Activated CD8-positive, alpha-beta T cell treated with anti-CD3 and anti-CD28 coated beads, Interleukin-2, amount 10 ng/mL, durations not matched to agents 7 days and 5 days (primary cell): ENCODE measurements at regions not wholly inside any gene's neighbourhood (a gene's known extent, or its start where the extent isn't known, plus 50 kb on each side); places are given as distances from the start of the nearest gene placed in this dataset.

Source experiments
- ATAC-seq: fragments of 150-1000 bp; cut with Tn5 transposase; one replicate; pipeline ENCODE4 v1.10.0; 2021; ENCODE audit warnings: moderate library complexity
- CTCF ChIA-PET: fragments of 350-600 bp; sonication (Branson Sonifier 250); formaldehyde crosslinking; loops from one replicate; lab custom pipeline; 2021; ENCODE audit warnings: antibody characterized with exemption; lab: Charles Lee
- POLR2A ChIA-PET: fragments of 350-600 bp; sonication (Branson Sonifier 250); formaldehyde crosslinking; loops from one replicate; lab custom pipeline; 2021; ENCODE audit warnings: antibody characterized with exemption; lab: Charles Lee
- DNase-seq: peaks from one replicate; pipeline ENCODE4 v3.0.0-alpha.2; 2020
- H3K27ac Mint-ChIP-seq: one replicate; pipeline ENCODE4 v1.8.0; 2021; ENCODE audit warnings: mild to moderate bottlenecking, mixed read lengths
- H3K27me3 Mint-ChIP-seq: one replicate; pipeline ENCODE4 v1.8.0; 2021; ENCODE audit warnings: low read depth, mixed read lengths
- H3K36me3 Mint-ChIP-seq: one replicate; pipeline ENCODE4 v1.8.0; 2021; ENCODE audit warnings: low read depth, mixed read lengths
- H3K4me1 Mint-ChIP-seq: one replicate; pipeline ENCODE4 v1.8.0; 2021; ENCODE audit warnings: low read depth, mixed read lengths
- H3K4me3 Mint-ChIP-seq: one replicate; pipeline ENCODE4 v1.8.0; 2021; ENCODE audit warnings: mild to moderate bottlenecking, mixed read lengths
- H3K9me3 Mint-ChIP-seq: one replicate; pipeline ENCODE4 v1.8.0; 2022; ENCODE audit warnings: mixed read lengths; ENCODE audit not compliant: insufficient read depth

DNA sequence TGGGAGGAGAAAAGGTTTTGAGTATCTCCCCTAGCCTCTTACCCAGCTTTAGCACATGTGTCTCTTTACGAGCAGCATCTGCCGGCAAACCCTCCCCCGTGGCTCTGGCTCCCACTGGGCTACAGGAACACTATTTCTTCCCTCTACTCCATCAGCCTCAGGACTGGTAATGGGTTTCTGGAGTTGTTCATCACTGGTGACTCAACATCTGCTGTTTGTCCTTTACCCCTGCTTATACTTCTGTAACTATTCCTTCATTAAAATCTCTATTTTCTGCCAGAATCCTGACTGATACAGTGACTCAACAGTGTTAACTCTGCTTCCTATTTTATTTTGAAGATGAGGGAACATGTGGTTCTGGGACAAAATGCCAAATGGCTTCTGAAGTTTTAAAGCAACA, 437.3 kb upstream of the HTR2A start:
- POLR2A ChIA-PET = no interaction called here
- H3K4me3 Mint-ChIP-seq = no peak overlapping the region
- H3K27me3 Mint-ChIP-seq = no peaks in the 10 kb centered on the region
- no peaks in the 10 kb centered on the region for H3K4me1 Mint-ChIP-seq
- ATAC-seq = no peak
- CTCF ChIA-PET = no interaction called here
- no peak overlapping the region for H3K27ac Mint-ChIP-seq
- DNase-seq = no peak
- no peaks in the 10 kb centered on the region for H3K9me3 Mint-ChIP-seq
- no peaks in the 10 kb centered on the region for H3K36me3 Mint-ChIP-seq

DNA sequence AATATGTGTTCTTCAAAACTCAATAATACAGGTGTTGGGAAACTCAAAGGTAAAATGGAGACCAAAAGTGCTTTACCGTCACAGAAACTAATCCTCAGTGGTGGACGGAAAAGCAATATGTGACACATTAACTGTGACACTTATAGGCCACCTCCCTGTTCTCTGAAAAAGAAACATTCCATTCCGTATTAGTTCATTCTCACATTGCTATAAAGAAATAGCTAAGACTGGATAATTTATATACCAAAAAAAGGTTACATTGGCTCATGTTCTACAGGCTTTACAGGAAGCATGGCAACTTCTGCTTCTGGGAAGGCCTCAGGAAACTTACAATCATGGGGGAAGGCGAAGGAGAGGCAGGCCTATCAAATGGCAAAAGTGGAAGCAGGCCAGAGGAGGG, 435.3 kb upstream of the HTR2A start:
- H3K36me3 Mint-ChIP-seq = no peaks in the 10 kb centered on the region
- no peak for DNase-seq
- H3K9me3 Mint-ChIP-seq = no peaks in the 10 kb centered on the region
- CTCF ChIA-PET = no interaction called here
- no peaks in the 10 kb centered on the region for H3K27me3 Mint-ChIP-seq
- H3K27ac Mint-ChIP-seq = no peak overlapping the region
- POLR2A ChIA-PET = no interaction called here
- no peak overlapping the region for H3K4me3 Mint-ChIP-seq
- no peak for ATAC-seq
- no peaks in the 10 kb centered on the region for H3K4me1 Mint-ChIP-seq

DNA sequence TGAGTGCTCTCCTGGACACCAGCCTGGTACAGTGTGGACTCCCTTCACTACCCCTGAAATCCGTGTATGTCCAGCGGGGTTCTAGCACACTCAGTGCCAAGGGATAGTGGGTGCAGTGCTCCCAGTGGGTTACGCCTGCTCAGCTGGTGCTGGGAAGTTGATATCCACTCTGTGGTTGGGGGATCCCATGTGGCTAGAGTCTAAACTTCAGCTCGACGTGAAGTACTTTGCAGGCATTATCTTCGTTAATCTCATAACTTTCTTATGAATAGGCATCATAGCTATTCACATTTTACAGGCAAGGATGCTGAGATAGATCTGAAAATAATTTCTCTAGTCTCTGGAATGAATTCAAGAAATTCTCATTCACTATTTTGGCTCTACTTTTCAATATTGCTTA, 433.2 kb upstream of the HTR2A start:
- CTCF ChIA-PET = no interaction called here
- POLR2A ChIA-PET = no interaction called here

DNA sequence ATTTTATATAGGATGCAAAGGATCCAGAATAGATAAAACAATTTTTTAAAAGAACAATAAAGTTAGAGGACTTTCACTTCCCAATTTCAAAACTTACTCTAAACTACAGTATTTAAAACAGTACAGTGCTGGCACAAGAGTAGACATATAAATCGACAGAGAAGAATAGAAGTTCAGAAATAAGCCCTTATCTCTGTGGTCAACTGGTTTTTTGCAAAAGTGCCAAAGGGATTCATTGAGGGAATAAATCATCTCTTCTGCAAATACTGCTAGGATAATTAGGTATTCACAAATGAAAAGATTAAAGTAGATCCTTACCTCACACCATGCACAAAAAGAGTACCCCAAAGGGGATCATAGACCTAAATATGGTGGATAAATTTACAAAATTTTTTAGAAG, 431.0 kb upstream of the HTR2A start:
- DNase-seq (no peak), ATAC-seq (no peak)
- no peaks in the 10 kb centered on the region for H3K36me3 Mint-ChIP-seq
- no peak overlapping the region for H3K4me3 Mint-ChIP-seq
- H3K4me1 Mint-ChIP-seq = no peaks in the 10 kb centered on the region
- ChIA-PET POLR2A (no interaction called here), CTCF (no interaction called here)
- no peaks in the 10 kb centered on the region for H3K27me3 Mint-ChIP-seq
- no peaks in the 10 kb centered on the region for H3K9me3 Mint-ChIP-seq
- no peak overlapping the region for H3K27ac Mint-ChIP-seq

More for the DNA sequence above, 433.2 kb upstream of the HTR2A start:
- no peaks in the 10 kb centered on the region for H3K9me3 Mint-ChIP-seq
- ATAC-seq = no peak
- H3K27me3 Mint-ChIP-seq = no peaks in the 10 kb centered on the region
- no peak overlapping the region for H3K4me3 Mint-ChIP-seq
- H3K27ac Mint-ChIP-seq = no peak overlapping the region
- no peaks in the 10 kb centered on the region for H3K36me3 Mint-ChIP-seq
- no peak for DNase-seq
- H3K4me1 Mint-ChIP-seq = no peaks in the 10 kb centered on the region

DNA sequence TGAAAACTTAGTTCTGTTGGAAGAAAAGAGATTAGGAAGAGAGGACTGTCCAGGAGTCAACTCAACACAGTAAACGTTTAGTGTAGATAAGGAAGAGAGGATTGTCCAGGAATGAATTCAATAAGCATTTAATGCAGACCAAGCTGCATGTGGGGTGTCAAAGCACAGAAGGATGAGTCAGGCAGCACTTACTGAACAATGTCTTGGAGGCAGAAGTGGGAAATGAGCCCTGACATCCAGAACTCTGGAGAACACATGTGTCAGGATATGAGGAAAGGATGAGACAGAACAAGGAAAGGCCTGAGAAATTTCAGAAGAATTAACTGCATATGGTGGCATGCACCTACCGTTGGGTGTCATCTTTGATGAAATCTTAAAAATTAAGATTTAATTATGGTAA, 429.2 kb upstream of the HTR2A start:
- Mint-ChIP-seq H3K27ac (no peak overlapping the region), H3K27me3 (no peaks in the 10 kb centered on the region), H3K9me3 (no peaks in the 10 kb centered on the region), H3K4me3 (no peak overlapping the region), H3K36me3 (no peaks in the 10 kb centered on the region), H3K4me1 (no peaks in the 10 kb centered on the region)
- CTCF ChIA-PET = no interaction called here
- POLR2A ChIA-PET = no interaction called here
- DNase-seq = no peak
- no peak for ATAC-seq

DNA sequence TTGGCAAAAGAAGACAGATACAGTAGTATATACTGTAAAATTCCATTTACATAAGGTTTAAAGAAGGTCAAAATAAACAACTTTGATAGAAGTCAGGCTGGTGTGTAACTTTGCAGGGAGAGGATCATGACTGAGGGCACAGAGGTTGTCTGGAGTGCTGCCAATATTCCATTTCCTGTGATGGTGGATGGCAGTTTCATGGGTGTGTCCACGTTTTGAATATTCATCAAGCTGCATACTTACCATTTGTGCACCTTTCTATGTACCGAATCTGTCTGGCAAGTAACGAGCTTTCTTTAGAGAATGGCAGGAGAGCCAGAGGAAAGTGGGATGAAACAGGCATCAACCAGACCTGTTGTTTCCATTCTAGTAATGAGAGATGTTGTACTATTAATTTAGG, 420.5 kb upstream of the HTR2A start:
- Mint-ChIP-seq H3K27ac (no peak overlapping the region), H3K4me3 (no peak overlapping the region), H3K9me3 (no peaks in the 10 kb centered on the region), H3K36me3 (no peaks in the 10 kb centered on the region), H3K4me1 (no peaks in the 10 kb centered on the region), H3K27me3 (no peaks in the 10 kb centered on the region)
- no peak for ATAC-seq
- POLR2A ChIA-PET = no interaction called here
- no peak for DNase-seq
- CTCF ChIA-PET = no interaction called here

DNA sequence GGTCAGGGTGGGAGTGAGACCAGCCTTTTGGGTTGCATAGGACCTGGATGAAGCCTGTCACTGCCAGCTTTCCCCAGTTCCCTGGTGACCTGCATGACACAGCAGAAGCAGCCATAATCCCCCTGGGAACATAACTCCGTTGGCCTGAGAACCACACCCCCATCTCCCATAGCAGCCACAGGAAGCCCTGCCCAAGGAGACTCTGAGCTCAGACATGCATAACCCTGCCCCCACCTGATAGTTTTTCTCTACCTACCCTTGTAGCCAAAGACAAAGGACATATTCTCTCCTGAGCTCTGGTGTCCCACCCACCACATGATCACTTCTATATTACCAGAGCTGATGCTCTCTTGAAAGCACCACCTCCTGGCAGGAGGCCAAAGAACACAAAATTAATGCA, 413.5 kb upstream of the HTR2A start:
- DNase-seq (no peak), ATAC-seq (no peak)
- no peaks in the 10 kb centered on the region for H3K27me3 Mint-ChIP-seq
- no peaks in the 10 kb centered on the region for H3K9me3 Mint-ChIP-seq
- no peaks in the 10 kb centered on the region for H3K36me3 Mint-ChIP-seq
- no peak overlapping the region for H3K27ac Mint-ChIP-seq
- no peaks in the 10 kb centered on the region for H3K4me1 Mint-ChIP-seq
- ChIA-PET POLR2A (no interaction called here), CTCF (no interaction called here)
- H3K4me3 Mint-ChIP-seq = no peak overlapping the region

DNA sequence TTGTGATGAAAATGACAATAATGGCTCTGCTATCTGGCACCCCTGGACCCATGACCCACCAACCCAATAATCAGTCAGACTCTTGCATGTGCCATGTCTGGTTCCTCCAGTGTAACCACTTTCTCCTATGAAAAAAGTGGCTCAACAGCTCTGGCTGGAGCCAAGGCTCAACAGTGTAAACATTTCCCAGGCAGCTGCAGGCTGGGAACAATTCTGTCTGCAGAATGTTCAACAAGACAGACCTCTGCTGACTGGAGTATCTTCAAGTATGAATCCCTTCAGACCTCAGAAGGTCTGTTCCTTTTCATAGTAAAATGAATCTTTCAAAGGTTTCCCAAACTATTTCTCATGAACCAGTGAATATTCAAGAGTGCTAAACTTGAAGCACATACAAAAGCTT, 410.1 kb upstream of the HTR2A start:
- ChIA-PET POLR2A (no interaction called here), CTCF (no interaction called here)
- ATAC-seq (no peak), DNase-seq (no peak)
- H3K9me3 Mint-ChIP-seq = no peaks in the 10 kb centered on the region
- H3K4me1 Mint-ChIP-seq = no peaks in the 10 kb centered on the region
- H3K27me3 Mint-ChIP-seq = no peaks in the 10 kb centered on the region
- no peaks in the 10 kb centered on the region for H3K36me3 Mint-ChIP-seq
- no peak overlapping the region for H3K4me3 Mint-ChIP-seq
- H3K27ac Mint-ChIP-seq = no peak overlapping the region

DNA sequence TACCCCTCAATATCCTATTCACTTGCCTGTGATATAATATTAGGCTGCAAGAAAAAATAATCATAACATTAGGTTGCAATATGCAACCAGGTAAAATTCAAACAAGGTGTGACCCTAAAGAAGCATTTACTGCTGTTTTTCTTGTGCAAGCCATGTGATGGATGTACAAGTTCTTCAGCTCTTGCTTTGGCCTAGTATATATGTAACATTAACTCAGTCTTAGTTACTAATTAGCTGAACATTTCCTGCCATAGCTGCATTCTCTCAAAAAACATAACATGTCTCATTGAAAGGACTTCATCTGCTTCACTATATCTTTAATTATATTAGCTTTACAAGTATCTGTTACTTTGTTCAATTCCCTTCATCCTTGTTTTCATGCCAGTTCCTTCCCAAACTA, 406.8 kb upstream of the HTR2A start:
- no peaks in the 10 kb centered on the region for H3K9me3 Mint-ChIP-seq
- no peak overlapping the region for H3K4me3 Mint-ChIP-seq
- H3K4me1 Mint-ChIP-seq = no peaks in the 10 kb centered on the region
- CTCF ChIA-PET = no interaction called here
- DNase-seq (no peak), ATAC-seq (no peak)
- no peak overlapping the region for H3K27ac Mint-ChIP-seq
- H3K36me3 Mint-ChIP-seq = no peaks in the 10 kb centered on the region
- H3K27me3 Mint-ChIP-seq = no peaks in the 10 kb centered on the region
- POLR2A ChIA-PET = no interaction called here

DNA sequence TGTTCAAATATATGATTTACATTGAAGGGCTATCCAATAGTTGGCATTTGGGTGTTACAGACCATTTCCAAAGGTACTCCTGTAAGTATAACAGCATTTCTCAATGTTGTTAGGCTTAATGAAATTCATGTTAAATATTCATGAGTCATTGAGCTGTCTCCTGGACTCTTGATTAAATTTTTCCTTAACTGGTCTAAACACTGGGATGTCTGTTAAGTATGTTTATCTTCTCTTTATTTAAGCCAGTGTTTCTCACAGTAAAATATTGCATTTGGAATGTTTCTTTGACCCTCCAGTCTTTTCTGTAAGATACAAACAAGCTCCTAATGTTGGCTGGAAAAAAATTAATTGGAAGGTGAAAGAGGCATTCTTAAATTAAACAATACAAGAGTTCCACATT, 402.5 kb upstream of the HTR2A start:
- ChIA-PET POLR2A (no interaction called here), CTCF (no interaction called here)
- ATAC-seq (no peak), DNase-seq (no peak)
- Mint-ChIP-seq H3K4me3 (no peak overlapping the region), H3K36me3 (no peaks in the 10 kb centered on the region), H3K9me3 (no peaks in the 10 kb centered on the region), H3K27me3 (no peaks in the 10 kb centered on the region), H3K27ac (no peak overlapping the region), H3K4me1 (no peaks in the 10 kb centered on the region)

DNA sequence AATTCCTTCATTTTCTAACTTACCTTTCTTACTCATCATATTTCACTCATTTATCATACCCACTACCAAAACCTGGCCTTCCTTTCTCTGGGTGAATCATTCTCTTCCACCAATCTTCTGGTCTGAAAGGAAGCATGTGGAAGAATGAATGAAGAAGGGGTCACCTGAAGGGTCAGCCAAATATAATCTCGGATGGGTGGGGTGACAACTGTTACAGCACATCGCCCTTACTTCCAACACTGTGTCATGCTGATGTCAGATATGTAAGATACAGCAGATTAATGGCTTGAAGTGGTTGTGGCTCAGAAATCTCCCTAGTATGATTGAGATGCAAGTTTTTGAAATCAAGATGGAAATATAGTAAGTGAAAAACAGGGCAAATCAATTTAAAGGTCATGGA, 401.7 kb upstream of the HTR2A start:
- H3K4me3 Mint-ChIP-seq = no peak overlapping the region
- ATAC-seq = no peak
- POLR2A ChIA-PET = no interaction called here
- CTCF ChIA-PET = no interaction called here
- no peaks in the 10 kb centered on the region for H3K9me3 Mint-ChIP-seq
- H3K36me3 Mint-ChIP-seq = no peaks in the 10 kb centered on the region
- no peaks in the 10 kb centered on the region for H3K27me3 Mint-ChIP-seq
- no peak overlapping the region for H3K27ac Mint-ChIP-seq
- no peak for DNase-seq
- H3K4me1 Mint-ChIP-seq = no peaks in the 10 kb centered on the region

DNA sequence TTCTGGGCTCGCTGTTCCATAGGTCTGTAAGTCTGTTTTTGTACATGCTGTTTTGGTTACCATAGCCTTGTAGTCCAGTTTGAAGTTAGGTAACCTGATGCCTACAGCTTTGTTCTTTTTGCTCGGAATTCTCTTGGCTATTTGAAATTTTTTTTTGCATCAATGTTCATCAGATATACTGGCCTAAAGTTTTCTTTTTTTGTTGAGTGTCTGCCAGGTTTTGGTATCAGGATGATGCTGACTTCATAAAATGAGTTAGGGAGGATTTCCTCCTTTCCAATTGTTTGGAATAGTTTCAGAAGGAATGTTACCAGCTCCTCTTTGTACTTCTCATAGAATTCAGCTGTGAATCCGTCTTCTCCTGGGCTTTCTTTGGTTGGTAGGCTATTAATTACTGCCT, 397.8 kb upstream of the HTR2A start:
- no peaks in the 10 kb centered on the region for H3K9me3 Mint-ChIP-seq
- no peaks in the 10 kb centered on the region for H3K36me3 Mint-ChIP-seq
- ChIA-PET POLR2A (no interaction called here), CTCF (no interaction called here)
- ATAC-seq (no peak), DNase-seq (no peak)
- no peak overlapping the region for H3K4me3 Mint-ChIP-seq
- H3K27me3 Mint-ChIP-seq = no peaks in the 10 kb centered on the region
- H3K27ac Mint-ChIP-seq = no peak overlapping the region
- H3K4me1 Mint-ChIP-seq = no peaks in the 10 kb centered on the region

DNA sequence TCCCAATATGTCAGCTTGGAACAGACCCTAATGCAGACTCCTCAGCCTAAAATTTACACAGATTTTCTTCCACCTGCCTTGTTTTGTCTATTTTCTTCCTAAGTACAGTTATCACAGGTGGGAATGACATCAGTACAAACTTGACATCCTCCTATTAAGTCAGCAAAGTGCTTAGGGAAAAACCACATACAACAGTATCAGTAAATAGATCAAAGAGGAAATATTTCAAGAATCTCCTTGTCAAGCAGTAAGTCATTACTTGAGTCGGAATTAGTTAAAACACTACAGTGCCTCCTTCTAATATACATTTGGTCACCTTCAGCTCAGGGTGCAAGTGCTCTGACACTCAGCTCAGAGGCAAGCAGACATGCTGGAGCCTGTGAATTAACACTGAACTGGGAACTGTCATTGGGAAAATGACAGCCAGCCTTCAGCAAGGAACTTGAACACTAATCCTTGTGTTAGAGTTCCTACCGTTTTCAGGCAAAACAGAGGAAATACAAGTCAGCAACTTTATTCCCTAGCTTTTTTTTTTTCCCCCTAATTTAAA, 394.3 kb upstream of the HTR2A start:
- H3K9me3 Mint-ChIP-seq = no peaks in the 10 kb centered on the region
- POLR2A ChIA-PET = no interaction called here
- CTCF ChIA-PET = no interaction called here
- H3K36me3 Mint-ChIP-seq = no peaks in the 10 kb centered on the region
- ATAC-seq (no peak), DNase-seq (no peak)
- H3K27ac Mint-ChIP-seq = no peak overlapping the region
- H3K4me3 Mint-ChIP-seq = no peak overlapping the region
- H3K4me1 Mint-ChIP-seq = no peaks in the 10 kb centered on the region
- H3K27me3 Mint-ChIP-seq = no peaks in the 10 kb centered on the region
